Activated CD4-positive, alpha-beta memory T cell treated with anti-CD3 and anti-CD28 coated beads for 36 hours (primary cell): ENCODE measurements at regions not wholly inside any gene's neighbourhood (a gene's known extent, or its start where the extent isn't known, plus 50 kb on each side); places are given as distances from the start of the nearest gene placed in this dataset.
"Not testable (repeated sequence)": the region's sequence is repeated elsewhere in the genome, so short reads cannot be mapped to it uniquely, and the experiment has no call there.

ENCODE experiments used
- CTCF ChIA-PET: fragments of 350-600 bp; sonication (Branson Sonifier 250); formaldehyde crosslinking; loops from one replicate; lab custom pipeline; 2021; ENCODE audit warnings: antibody characterized with exemption, inconsistent platforms; lab: Charles Lee
- POLR2A ChIA-PET: fragments of 350-600 bp; sonication (Branson Sonifier 250); formaldehyde crosslinking; loops from one replicate; lab custom pipeline; 2021; ENCODE audit warnings: antibody characterized with exemption; lab: Charles Lee
- DNase-seq: peaks from one replicate; pipeline ENCODE4 v3.0.0-alpha.2; 2020
- H3K27ac Mint-ChIP-seq: one replicate; pipeline ENCODE4 v1.8.0; 2021; ENCODE audit warnings: mixed read lengths
- H3K27me3 Mint-ChIP-seq: one replicate; pipeline ENCODE4 v1.8.0; 2021; ENCODE audit warnings: mixed read lengths
- H3K36me3 Mint-ChIP-seq: one replicate; pipeline ENCODE4 v1.8.0; 2021; ENCODE audit warnings: mixed read lengths
- H3K4me1 Mint-ChIP-seq: one replicate; pipeline ENCODE4 v1.8.0; 2021; ENCODE audit warnings: low read depth, mixed read lengths
- H3K4me3 Mint-ChIP-seq: one replicate; pipeline ENCODE4 v1.8.0; 2021; ENCODE audit warnings: mild to moderate bottlenecking, mixed read lengths
- H3K9me3 Mint-ChIP-seq: one replicate; pipeline ENCODE4 v1.8.0; 2021; ENCODE audit warnings: mixed read lengths
- intact Hi-C: fragments of 100-400 bp; cut with micrococcal nuclease; formaldehyde crosslinking; loops from one replicate; pipeline ENCODE4 v1.15.1; 2023

GRCh38 chr12:119931402-119931801, 54.3 kb upstream of the CIT start:
- H3K27ac Mint-ChIP-seq: no peak overlapping the region
- H3K9me3 Mint-ChIP-seq: no peaks in the 10 kb centered on the region
- intact Hi-C loops: no loop called here
- POLR2A ChIA-PET: no interaction called here
- DNase-seq: no peak
- H3K27me3 Mint-ChIP-seq: no peaks in the 10 kb centered on the region
- CTCF ChIA-PET: interaction anchor here (0.6 kb wide), 1 partner anchor 8 kb away, joined by 3 read pairs; no protein-coding TSS in a partner anchor
- H3K4me1 Mint-ChIP-seq: no peaks in the 10 kb centered on the region
- no peaks in the 10 kb centered on the region for H3K36me3 Mint-ChIP-seq
- no peak overlapping the region for H3K4me3 Mint-ChIP-seq

- H3K27ac Mint-ChIP-seq: no peak overlapping the region
- peaks cover under 1% of the 10 kb centered on the region for H3K4me1 Mint-ChIP-seq
- ChIA-PET POLR2A (no interaction called here), CTCF (no interaction called here)
- no peaks in the 10 kb centered on the region for H3K27me3 Mint-ChIP-seq
- DNase-seq: no peak
- no peaks in the 10 kb centered on the region for H3K36me3 Mint-ChIP-seq
- H3K9me3 Mint-ChIP-seq: no peaks in the 10 kb centered on the region
- H3K4me3 Mint-ChIP-seq: no peak overlapping the region
- intact Hi-C loops: no loop called here
Observed at GRCh38 chr12:119932921-119933320, 55.8 kb upstream of the CIT start.

- H3K9me3 Mint-ChIP-seq, H3K27ac Mint-ChIP-seq, H3K4me3 Mint-ChIP-seq, H3K4me1 Mint-ChIP-seq, POLR2A ChIA-PET, intact Hi-C loops, H3K27me3 Mint-ChIP-seq, H3K36me3 Mint-ChIP-seq, DNase-seq: not testable (repeated sequence)
- CTCF ChIA-PET: interaction anchor here (1.2 kb wide), 1 partner anchor 12 kb away, joined by 3 read pairs; no protein-coding TSS in a partner anchor
Observed at GRCh38 chr12:119934780-119935179, 54.3 kb upstream of the BICDL1 start.

GRCh38 chr12:119936705-119937311, 52.2 kb upstream of the BICDL1 start:
- intact Hi-C loops: no loop called here
- POLR2A ChIA-PET: no interaction called here
- no peak overlapping the region for H3K4me3 Mint-ChIP-seq
- peaks cover 6% of the 10 kb centered on the region for H3K27me3 Mint-ChIP-seq
- no peak for DNase-seq
- no peaks in the 10 kb centered on the region for H3K36me3 Mint-ChIP-seq
- CTCF ChIA-PET: no interaction called here
- no peaks in the 10 kb centered on the region for H3K9me3 Mint-ChIP-seq
- peaks cover 2% of the 10 kb centered on the region for H3K4me1 Mint-ChIP-seq
- H3K27ac Mint-ChIP-seq: no peak overlapping the region

- peaks cover 6% of the 10 kb centered on the region for H3K27me3 Mint-ChIP-seq
- intact Hi-C loops: no loop called here
- H3K4me1 Mint-ChIP-seq: peaks cover 2% of the 10 kb centered on the region
- H3K9me3 Mint-ChIP-seq: no peaks in the 10 kb centered on the region
- H3K27ac Mint-ChIP-seq: peak overlapping the region; percentile 34
- CTCF ChIA-PET: interaction anchor here (0.7 to 1.1 kb wide), 2 partner anchors 12 to 14 kb away, joined by 3 read pairs; no protein-coding TSS in a partner anchor
- POLR2A ChIA-PET: no interaction called here
- no peak overlapping the region for H3K4me3 Mint-ChIP-seq
- no peaks in the 10 kb centered on the region for H3K36me3 Mint-ChIP-seq
- DNase-seq: peak; percentile 75
Observed at GRCh38 chr12:119938049-119938667, 50.9 kb upstream of the BICDL1 start.
